ENCODE measurements at regions not wholly inside any gene's neighbourhood (a gene's known extent, or its start where the extent isn't known, plus 50 kb on each side); places are given as distances from the start of the nearest gene placed in this dataset.

- no peak for DNase-seq
These were observed 110.7 kb upstream of the CTSC start for GRCh38 chr11:88448131-88448670.

GRCh38 chr11:88447281-88447680, 109.7 kb upstream of the CTSC start:
- no peak for DNase-seq

DNA sequence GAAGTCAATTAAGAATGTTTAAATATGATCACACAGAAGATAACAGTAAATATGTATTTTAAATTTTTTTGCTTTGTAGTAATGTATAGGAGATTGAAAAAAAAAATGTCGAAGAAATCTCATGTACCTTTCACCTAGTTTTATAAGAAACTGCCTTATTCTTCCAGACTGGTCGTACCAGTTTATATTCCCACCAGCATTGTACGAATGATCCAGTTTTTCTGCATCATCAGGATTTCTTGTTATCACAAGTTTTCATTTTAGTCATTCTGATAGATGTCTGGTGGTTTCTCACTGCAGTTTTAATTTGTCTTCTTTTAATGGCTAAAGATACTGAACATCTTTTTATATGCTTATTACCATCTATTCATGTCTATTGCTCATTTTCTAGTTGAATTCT, 101.8 kb upstream of the CTSC start:
- DNase-seq: no peak

GRCh38 chr11:88438721-88439120, 101.2 kb upstream of the CTSC start:
- no peak for DNase-seq

DNA sequence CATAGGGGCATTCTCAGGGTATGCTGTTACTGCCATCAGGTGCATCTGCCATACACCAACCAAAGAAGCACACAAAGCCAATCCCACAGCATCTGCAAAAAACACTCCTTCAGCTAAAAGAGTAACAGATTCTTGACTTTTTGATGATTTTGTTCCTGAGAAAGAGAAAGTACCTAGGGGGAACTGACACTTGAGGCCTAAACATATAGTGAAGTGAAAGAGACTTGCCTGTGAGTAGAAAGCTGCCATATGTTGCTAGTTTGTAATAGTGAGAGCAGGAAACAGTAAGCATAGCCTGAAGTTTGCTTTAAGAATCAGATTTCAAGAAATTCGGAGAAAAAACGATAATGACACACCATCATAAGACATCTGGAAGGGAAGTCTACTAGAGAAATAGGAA, 97.9 kb upstream of the CTSC start:
- DNase-seq: no peak

GRCh38 chr11:88434333-88434976, 96.9 kb upstream of the CTSC start:
- DNase-seq: no peak

- no peak for DNase-seq
These were observed 96.1 kb upstream of the CTSC start for GRCh38 chr11:88433536-88434230.

DNA sequence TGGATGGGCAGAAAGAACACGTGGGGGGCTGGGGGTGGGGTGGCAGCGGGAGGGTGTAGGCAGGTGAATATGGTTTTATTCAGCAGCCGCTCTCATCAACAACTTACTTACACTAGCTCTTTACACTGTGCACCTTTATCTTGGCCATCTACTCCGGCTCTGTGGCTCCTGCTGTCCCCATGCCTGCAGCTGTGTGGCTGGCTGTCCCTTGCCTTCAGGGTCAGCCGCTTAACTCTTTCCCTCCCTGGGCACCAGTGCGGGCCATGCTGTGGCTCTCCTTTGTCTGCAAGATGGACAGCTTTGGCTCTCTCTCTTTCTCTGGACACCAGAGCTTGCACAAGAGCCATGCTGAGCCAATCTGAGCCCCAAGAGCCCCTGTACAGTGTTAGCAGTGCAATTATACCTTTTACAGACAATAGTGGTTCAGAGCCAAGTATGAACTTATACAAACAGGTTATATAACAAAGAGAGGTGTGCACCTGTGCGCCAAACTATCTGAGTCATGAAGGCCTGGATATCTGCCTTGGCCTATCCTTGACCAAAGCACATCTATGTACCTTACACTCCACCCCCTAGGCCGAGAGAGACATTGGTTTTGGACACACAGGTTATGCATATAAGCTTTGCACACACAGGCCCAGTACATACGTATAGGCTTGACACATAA, 94.3 kb upstream of the CTSC start:
- DNase-seq: no peak

DNA sequence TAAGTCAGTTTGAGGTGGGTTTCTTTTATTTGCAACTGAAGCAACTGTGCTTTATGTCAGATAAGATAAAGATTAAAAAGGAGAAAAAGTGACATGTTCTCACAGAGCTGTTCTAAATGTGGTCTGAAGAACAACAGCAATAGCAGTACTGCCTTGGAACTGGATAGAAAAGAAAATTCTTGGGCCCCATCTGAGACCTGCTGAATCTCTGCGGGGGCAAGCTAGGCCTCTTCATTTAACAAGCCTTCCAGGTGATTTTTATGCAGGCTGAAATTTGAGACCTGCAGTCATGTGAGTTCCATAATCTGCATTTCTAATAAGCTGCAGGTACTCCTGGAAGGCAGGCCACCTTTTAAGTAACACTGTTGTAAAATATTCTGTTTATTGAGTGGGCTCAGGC, 91.4 kb upstream of the CTSC start:
- DNase-seq: no peak

DNA sequence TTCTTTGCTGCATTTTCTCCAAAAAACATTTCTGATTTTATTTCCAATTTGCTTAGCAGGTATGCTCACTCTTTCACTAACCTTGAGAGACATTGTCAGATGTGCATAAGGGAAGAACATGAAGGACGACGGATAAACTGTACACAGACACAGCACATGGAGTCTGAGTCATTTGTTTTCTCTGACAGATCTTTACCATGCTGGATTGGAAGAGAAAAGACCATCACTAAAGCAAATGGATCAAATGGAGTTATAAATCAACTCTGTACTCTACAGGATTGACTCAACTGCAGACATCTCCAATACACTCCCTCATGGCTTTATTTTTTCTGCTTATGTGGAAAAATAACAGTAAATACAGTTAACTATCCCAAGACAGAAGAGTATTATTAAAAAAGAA, 90.2 kb upstream of the CTSC start:
- DNase-seq: no peak

GRCh38 chr11:88424881-88425280, 87.3 kb upstream of the CTSC start:
- DNase-seq: no peak

DNA sequence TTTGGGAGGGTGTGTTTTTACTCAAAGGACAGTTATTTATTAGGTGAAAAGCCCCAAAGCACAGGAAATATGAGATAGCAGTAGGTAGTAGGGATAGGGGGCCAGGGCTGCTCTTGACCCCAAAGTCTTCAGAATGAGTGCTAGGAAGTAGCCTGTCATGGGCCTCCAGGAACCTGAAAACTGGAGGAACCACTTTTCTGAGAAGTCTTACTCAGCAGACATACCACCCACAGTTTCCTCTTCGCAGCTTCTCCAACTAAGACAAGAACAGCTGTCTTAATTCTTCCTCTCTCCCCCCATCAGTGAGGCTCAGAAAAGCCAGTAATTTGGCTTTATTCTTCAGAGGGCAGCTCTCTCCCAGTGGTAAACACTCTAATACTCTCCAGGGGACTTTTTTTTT, 84.0 kb upstream of the CTSC start:
- DNase-seq: peak; percentile 27

DNA sequence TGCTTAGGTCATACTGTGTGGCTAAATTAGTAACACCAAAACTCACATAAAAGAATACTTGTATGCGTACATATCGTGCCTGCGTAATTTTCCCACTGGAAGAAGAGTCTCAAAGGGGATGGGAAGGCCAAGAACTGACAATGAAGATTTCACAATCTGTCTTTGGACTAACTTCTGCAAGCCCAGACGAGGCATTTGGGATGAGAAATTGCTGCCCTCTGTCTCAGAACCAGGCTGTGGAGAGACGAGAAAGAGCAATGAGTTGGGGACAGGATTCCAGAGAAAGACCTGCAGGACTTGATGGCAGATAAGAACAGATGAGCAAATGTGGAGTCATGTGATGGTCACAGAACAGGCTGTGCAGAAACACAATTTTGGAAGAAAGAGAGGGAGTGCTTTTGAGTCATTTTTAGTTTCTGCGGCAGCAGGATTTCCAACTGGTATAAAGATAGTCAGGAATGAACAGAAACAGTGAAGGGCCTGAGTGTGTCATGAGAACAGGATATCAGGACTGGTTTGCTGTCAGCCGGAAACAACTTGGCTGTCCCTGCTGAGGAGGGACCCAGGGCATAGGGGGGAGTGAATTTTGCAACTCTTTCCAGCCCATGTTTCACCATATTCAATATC, 82.7 kb upstream of the CTSC start:
- DNase-seq: no peak

GRCh38 chr11:88418508-88418907, 81.0 kb upstream of the CTSC start:
- no peak for DNase-seq

DNA sequence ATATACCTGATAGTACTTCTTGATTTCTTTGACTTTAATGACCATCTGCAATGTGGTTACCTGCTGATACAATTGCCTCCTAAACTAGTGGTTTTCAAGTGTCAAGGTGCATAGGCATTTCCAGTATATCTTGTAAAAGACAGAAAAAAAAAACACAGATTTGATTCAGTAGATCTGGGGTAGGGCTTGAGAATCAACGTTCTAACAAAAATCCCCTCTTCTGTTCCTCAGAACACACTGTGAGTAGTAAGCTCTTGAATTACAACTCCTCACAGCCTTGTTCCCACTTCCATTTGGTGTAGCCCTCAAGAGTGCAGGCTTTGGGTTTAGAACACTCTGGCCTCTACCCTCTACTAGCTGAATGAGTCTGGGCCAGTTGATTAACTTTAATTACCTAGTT, 78.0 kb upstream of the CTSC start:
- DNase-seq: no peak

DNA sequence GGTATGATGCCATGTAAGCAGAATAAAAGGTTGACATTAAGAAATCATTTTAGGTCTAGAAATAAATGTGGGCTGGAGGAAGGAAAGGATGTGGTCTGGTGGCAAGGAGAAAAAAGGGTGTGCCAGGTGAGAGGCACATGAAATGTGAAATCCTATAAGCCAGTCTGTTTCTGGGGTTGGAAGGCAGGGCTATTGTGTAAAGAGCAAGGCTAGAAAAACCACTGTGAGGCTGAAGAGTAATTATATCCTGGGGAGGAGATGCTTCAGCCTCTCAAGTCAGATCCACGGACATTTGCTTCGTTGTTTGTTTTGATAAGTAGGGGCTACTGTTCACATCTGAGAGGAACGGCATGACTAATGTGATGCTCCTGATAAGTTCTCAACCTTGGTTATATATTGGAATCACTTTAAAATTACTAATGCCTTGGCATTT, 77.5 kb upstream of the CTSC start:
- DNase-seq: peak; percentile 44

DNA sequence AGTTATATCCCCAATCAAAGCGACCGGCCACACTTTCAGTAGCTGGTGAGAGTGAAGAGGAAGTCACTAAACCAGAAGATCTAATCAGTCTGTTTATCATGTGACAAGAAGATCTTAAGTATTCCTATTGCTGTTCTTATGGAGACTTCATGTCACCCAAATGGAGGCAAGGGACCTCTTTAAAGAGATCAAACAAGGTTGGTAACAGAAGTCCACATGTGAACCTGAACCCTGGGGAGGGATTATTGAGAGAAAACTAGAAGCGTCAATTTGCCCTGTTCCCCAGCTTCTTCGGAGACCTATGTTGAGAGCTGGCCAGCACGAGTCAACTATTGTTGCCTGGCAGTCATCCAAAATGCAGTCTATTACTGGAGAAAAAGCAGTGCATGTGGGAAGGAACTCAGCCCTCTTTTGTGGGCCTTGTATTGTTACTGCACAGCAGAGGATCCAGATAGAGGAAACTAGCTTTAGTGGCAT, 76.9 kb upstream of the CTSC start:
- peak; percentile 38 for DNase-seq

GRCh38 chr11:88411265-88411664, 73.7 kb upstream of the CTSC start:
- no peak for DNase-seq

DNA sequence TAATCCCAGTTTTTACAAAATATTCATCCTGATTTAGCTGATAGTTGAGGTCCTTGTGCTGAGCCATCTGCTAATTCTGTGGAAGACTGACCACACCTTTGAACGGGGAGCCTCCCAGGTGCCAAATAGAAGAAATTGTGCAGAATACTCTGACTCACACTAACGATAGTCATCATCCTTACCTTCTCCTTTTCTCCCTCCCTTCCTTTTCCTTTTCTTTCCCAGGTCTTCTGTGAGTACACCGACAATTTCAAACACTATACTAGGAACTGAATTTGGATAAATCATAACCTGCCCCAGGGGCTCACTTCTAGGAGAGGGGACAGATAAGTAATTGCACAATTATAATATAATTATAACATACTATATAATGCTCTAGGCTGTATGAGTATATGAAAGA, 73.1 kb upstream of the CTSC start:
- no peak for DNase-seq

DNA sequence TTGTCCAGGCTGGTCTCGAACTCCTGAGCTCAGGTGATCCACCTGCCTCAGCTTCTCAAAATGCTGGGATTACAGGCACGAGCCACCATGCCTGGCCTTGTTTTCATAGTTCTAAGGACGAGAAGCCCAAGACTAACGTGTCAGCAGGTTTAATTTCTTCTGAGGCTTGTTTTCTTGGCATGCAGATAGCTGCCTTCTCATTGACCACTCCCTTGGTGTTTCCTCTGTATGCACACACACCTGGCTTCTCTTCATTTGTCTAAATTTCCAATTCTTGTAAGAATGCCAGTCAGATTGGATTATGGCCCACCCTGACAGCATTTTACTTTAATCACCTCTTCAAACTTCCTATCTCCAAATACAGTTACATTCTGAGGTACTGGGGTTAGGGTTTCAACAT, 72.5 kb upstream of the CTSC start:
- no peak for DNase-seq

DNA sequence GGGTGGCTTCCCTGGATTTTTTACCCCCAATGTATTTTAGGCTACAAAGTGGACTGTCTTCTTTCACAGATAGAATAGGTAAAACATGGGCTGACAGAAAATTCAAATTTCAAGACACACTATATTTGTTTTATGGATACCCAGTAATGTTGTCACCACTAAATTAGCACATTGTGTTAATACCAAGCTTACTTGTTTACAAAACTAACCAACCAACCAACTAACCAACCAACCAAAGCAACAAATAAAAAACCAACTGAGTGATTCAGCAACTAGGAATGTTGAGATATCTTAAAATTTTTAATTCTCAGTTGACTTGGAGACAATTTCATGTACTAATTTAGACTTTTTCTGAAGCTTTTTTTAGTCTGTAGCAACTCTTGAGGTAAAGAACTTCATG, 69.3 kb upstream of the CTSC start:
- no peak for DNase-seq

GRCh38 chr11:88405853-88406252, 68.3 kb upstream of the CTSC start:
- no peak for DNase-seq

DNA sequence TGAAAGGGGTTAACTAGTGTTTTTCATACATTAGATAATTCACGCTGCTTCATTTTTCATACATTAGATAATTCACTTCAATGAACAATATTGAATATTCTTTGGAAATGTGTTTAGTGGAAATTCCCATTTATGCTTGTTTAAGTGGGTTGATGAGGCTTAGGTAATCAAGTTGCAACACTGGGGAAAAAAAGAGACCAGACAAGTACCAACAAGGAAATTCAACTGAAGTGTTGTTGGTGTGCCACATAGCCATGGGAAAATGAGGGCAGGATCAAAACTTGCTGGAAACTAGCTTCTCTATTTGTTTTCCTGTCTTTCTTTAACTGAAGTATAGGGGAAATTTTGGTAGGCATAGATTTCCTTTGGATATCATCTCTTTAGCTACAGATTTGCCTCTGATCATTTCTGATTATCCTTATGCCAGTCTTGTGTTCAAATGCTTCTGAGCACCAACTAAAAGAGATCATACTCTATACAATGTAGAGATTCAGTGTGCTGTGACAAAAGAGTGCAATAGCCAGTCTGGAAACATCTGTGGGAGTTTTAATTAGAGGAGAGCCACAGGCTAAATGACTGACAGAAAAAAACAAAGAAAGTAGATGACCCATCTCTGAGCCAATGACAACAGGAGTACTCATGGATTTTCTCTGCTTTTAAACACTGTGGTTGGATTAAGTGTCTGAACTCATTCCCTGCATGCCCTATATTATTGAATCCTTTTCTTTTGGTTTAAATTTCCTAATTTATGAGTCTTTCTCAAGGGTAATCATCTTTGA, 67.6 kb upstream of the CTSC start:
- DNase-seq: no peak

Measured in CD4-positive, alpha-beta T cell treated with Interleukin-12 subunit alpha and Interleukin-12 subunit beta, for 1 hour (primary cell).